RWPE1 (cell line): ENCODE measurements at regions not wholly inside any gene's neighbourhood (a gene's known extent, or its start where the extent isn't known, plus 50 kb on each side); places are given as distances from the start of the nearest gene placed in this dataset.
"Not testable (repeated sequence)": the region's sequence is repeated elsewhere in the genome, so short reads cannot be mapped to it uniquely, and the experiment has no call there.

Source experiments
- CTCF ChIA-PET: fragments of 350-600 bp; sonication (Branson Sonifier 250); formaldehyde crosslinking; extraction: SDS; loops from one replicate; lab custom pipeline; 2021; lab: Yijun Ruan, JAX
- POLR2A ChIA-PET: fragments of 400-600 bp; formaldehyde crosslinking; extraction: SDS; loops from one replicate; lab custom pipeline; 2020; ENCODE audit warnings: antibody characterized with exemption; ENCODE audit not compliant: low non-redundant PET; lab: Yijun Ruan, JAX
- DNase-seq: peaks from one replicate; pipeline ENCODE4 v3.0.0; 2012; ENCODE audit warnings: low spot score
- H3K27ac ChIP-seq: fragments of 450-650 bp; 2 replicates; pipeline ENCODE4 v1.5.1; 2017
- CTCF ChIP-seq: fragments of 450-650 bp; conservative IDR thresholded peaks from 2 replicates; pipeline ENCODE4 v1.5.1; 2017; ENCODE audit warnings: low read depth, mild to moderate bottlenecking

- H3K27ac ChIP-seq: no peak overlapping the region
- DNase-seq: no peak
- ChIA-PET CTCF (no interaction called here), POLR2A (no interaction called here)
- TF ChIP-seq CTCF: no peak
Observed at GRCh38 chr4:181838253-181838652, 404.9 kb upstream of the TENM3 start.

GRCh38 chr4:181843797-181844196, 399.4 kb upstream of the TENM3 start:
- POLR2A ChIA-PET, H3K27ac ChIP-seq, DNase-seq, CTCF ChIA-PET: not testable (repeated sequence)

- ChIA-PET CTCF (interaction anchor here (0.7 kb wide), 1 partner anchor 81 kb away, joined by 3 read pairs; no protein-coding TSS in a partner anchor), POLR2A (no interaction called here)
- no peak for TF ChIP-seq CTCF
Observed at GRCh38 chr4:181845617-181846016, 397.6 kb upstream of the TENM3 start.

GRCh38 chr4:181846934-181847333, 396.3 kb upstream of the TENM3 start:
- ChIA-PET CTCF (no interaction called here), POLR2A (no interaction called here)
- H3K27ac ChIP-seq: no peak overlapping the region
- DNase-seq: no peak
- TF ChIP-seq CTCF: no peak

More at GRCh38 chr4:181845617-181846016, 397.6 kb upstream of the TENM3 start:
- no peak overlapping the region for H3K27ac ChIP-seq
- DNase-seq: peak; percentile 32

GRCh38 chr4:181848357-181848756, 394.8 kb upstream of the TENM3 start:
- ChIA-PET POLR2A (no interaction called here), CTCF (interaction anchor here (0.6 kb wide), 1 partner anchor 13 kb away, joined by 3 read pairs; no protein-coding TSS in a partner anchor)

GRCh38 chr4:181849472-181849871, 393.7 kb upstream of the TENM3 start:
- POLR2A ChIA-PET: no interaction called here
- CTCF ChIA-PET: no interaction called here
- TF ChIP-seq CTCF: no peak
- H3K27ac ChIP-seq: no peak overlapping the region
- DNase-seq: no peak

More at GRCh38 chr4:181848357-181848756, 394.8 kb upstream of the TENM3 start:
- no peak for DNase-seq
- H3K27ac ChIP-seq: no peak overlapping the region
- TF ChIP-seq CTCF: no peak

- ChIA-PET POLR2A (no interaction called here), CTCF (no interaction called here)
- peak; percentile 26 for DNase-seq
- no peak for TF ChIP-seq CTCF
- H3K27ac ChIP-seq: no peak overlapping the region
Observed at GRCh38 chr4:181853881-181854511, 389.2 kb upstream of the TENM3 start.
